ENCODE measurements at regions not wholly inside any gene's neighbourhood (a gene's known extent, or its start where the extent isn't known, plus 50 kb on each side); places are given as distances from the start of the nearest gene placed in this dataset.

DNA sequence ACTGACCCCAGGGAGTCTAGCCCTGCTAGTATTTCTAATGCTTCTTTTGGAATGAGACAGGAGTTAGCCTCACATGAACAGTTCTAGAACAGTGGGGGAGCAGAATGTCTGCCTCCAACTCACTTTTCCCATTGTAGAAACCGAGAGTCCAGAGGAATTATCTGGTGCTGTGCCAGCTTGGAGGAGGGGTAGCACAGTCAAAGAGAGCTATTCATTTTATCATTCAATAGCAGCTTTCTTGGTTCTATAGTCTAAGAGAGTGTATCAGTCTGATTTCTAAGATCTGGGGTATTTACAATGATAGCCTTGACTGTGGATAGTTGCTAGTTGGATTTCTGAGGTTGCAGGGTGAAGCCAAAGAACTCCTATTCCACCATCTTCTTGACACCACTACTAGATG lies 448.2 kb downstream of the RFPL4B start:
- TF ChIP-seq, protein P1, sequence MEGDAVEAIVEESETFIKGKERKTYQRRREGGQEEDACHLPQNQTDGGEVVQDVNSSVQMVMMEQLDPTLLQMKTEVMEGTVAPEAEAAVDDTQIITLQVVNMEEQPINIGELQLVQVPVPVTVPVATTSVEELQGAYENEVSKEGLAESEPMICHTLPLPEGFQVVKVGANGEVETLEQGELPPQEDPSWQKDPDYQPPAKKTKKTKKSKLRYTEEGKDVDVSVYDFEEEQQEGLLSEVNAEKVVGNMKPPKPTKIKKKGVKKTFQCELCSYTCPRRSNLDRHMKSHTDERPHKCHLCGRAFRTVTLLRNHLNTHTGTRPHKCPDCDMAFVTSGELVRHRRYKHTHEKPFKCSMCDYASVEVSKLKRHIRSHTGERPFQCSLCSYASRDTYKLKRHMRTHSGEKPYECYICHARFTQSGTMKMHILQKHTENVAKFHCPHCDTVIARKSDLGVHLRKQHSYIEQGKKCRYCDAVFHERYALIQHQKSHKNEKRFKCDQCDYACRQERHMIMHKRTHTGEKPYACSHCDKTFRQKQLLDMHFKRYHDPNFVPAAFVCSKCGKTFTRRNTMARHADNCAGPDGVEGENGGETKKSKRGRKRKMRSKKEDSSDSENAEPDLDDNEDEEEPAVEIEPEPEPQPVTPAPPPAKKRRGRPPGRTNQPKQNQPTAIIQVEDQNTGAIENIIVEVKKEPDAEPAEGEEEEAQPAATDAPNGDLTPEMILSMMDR (IDR thresholded peaks at IDR 0.05; ENCODE audit: low read length) = no peak
- no peak for TF ChIP-seq EZH2 (IDR thresholded peaks at IDR 0.05; ENCODE audit: borderline replicate concordance, low read length)
